ENCODE measurements at regions not wholly inside any gene's neighbourhood (a gene's known extent, or its start where the extent isn't known, plus 50 kb on each side); places are given as distances from the start of the nearest gene placed in this dataset.
A peak's percentile ranks its signal among the peaks of the same experiment; 100 is the strongest.

DNA sequence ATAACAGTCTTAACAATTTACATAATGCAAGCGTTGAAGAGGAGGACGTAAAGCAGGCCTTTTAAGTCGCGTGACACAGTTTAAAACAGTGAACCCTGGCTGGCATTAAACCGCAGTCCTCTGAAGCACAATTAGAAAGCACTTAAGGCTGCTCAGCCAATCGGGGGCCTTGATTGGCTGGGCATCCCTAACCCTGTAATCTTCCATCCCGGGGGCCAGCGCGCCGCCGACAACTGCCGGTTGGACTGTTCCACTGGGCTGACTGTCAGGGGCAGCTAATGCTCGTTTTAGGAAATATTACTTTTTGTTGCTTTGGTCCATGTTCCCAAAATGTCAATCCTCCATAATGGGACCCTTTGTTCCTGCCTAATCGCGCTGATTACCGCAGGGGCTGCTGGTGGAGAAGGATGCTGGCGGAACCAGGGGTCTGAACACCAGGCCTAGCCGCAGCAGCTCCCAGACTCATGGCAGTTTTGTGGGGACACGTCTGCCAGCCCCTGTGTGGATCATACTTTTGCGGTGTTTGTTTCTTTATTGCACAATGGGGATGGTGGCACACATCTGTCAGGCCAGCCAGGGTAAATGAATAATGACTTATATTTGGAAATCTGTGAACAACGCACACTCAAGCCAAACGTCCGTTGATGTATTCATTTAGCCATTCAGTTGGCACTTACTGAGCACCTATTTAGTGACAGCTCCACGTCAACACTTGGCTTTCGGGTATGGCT is 127.1 kb upstream of the SPACA7 start:
- no peak overlapping the region for H3K4me3 Mint-ChIP-seq
- H3K27me3 ChIP-seq (ENCODE audit: control insufficient read depth in 1 of 2, insufficient read depth in 2 of 2, low read length in 2 of 2): peaks cover 0 to 5% of the 10 kb centered on the region in 2 experiments
- DNase-seq (peak in 1 of 14 experiments; percentile 1), ATAC-seq (ENCODE audit: poor library complexity) (no peak)
- intact Hi-C loops (cut with DNase I, micrococcal nuclease): no loop called here
- H3K4me3 ChIP-seq (ENCODE audit: low read length): no peak overlapping the region
- H3K27ac Mint-ChIP-seq: no peak overlapping the region
- no peaks in the 10 kb centered on the region for H3K4me1 Mint-ChIP-seq (ENCODE audit: low read depth)
- ChIA-PET CTCF (no interaction called here), POLR2A (no interaction called here)
- H3K4me1 ChIP-seq (ENCODE audit: insufficient read depth, low read length): no peaks in the 10 kb centered on the region
- no peaks in the 10 kb centered on the region for H3K36me3 ChIP-seq (ENCODE audit: insufficient read depth, low read length)
- no peak overlapping the region for H3K27ac ChIP-seq (ENCODE audit: low read depth in 1 of 2, low read length in 2 of 2)
- H3K27me3 Mint-ChIP-seq: peaks cover 6% of the 10 kb centered on the region
- TF ChIP-seq, protein P1, sequence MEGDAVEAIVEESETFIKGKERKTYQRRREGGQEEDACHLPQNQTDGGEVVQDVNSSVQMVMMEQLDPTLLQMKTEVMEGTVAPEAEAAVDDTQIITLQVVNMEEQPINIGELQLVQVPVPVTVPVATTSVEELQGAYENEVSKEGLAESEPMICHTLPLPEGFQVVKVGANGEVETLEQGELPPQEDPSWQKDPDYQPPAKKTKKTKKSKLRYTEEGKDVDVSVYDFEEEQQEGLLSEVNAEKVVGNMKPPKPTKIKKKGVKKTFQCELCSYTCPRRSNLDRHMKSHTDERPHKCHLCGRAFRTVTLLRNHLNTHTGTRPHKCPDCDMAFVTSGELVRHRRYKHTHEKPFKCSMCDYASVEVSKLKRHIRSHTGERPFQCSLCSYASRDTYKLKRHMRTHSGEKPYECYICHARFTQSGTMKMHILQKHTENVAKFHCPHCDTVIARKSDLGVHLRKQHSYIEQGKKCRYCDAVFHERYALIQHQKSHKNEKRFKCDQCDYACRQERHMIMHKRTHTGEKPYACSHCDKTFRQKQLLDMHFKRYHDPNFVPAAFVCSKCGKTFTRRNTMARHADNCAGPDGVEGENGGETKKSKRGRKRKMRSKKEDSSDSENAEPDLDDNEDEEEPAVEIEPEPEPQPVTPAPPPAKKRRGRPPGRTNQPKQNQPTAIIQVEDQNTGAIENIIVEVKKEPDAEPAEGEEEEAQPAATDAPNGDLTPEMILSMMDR (IDR thresholded peaks at IDR 0.05): no peak
- no peaks in the 10 kb centered on the region for H3K36me3 Mint-ChIP-seq (ENCODE audit: low read depth)
- H3K9me3 Mint-ChIP-seq: no peaks in the 10 kb centered on the region
- H3K9me3 ChIP-seq (ENCODE audit: control insufficient read depth in 1 of 2, insufficient read depth in 1 of 2, low read length in 2 of 2): peaks cover 0 to 57% of the 10 kb centered on the region in 2 experiments

DNA sequence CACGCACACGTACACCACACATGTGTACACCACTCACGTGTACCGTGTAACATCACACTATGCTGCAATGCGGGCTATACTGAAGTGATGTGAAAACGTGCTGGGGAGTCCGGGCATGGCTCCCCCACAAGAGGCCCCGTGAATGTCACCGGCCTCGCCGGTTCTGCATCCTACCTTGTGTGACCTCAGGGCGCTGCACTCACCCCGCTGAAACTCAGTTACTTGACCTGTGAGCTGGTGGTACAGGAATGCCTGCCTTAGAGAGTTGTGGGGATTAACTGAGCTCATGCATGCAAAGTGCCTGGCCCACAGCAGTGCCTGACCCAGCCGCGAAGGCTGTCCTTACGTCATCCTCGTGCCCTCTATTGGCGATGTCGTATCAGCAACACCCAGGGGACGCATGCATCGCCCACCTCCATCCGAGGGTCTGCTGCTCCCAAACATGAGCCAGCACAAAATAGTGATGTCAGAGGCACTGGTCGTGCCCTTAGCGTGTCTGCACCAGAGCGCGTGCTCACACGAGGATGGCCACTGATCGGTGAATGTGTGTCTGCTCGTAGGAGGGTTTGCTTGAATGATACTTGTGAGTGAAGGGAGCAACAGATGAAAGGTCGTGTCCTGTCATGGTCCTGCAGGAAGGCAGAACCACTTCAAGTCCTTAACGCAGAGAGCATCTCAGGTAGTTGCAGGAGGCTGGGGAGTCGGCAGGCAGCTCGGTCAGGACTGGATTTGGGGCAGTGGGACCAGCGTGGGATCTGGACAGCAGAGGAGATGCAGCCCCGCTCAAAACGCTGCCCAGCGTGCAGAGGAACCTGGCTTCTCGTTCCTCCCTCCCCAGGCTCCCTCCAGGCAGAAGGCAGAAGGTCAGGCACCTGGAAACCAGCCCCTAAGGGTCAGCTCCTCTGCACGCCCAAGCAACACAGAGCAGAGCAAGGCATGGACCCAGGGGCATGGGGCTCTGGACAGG is 126.2 kb upstream of the SPACA7 start:
- H3K9me3 ChIP-seq (ENCODE audit: control insufficient read depth in 1 of 2, insufficient read depth in 1 of 2, low read length in 2 of 2): peaks cover 0 to 59% of the 10 kb centered on the region in 2 experiments
- POLR2A ChIA-PET: no interaction called here
- no peaks in the 10 kb centered on the region for H3K9me3 Mint-ChIP-seq
- H3K4me1 Mint-ChIP-seq (ENCODE audit: low read depth): no peaks in the 10 kb centered on the region
- TF ChIP-seq, protein P1 (IDR thresholded peaks at IDR 0.05): no peak
- no peaks in the 10 kb centered on the region for H3K4me1 ChIP-seq (ENCODE audit: insufficient read depth, low read length)
- intact Hi-C loops (cut with DNase I, micrococcal nuclease): no loop called here
- CTCF ChIA-PET: no interaction called here
- H3K27me3 ChIP-seq (ENCODE audit: control insufficient read depth in 1 of 2, insufficient read depth in 2 of 2, low read length in 2 of 2): peaks cover 0 to 5% of the 10 kb centered on the region in 2 experiments
- H3K27ac ChIP-seq (ENCODE audit: low read depth in 1 of 2, low read length in 2 of 2): no peak overlapping the region
- no peaks in the 10 kb centered on the region for H3K36me3 ChIP-seq (ENCODE audit: insufficient read depth, low read length)
- H3K4me3 ChIP-seq (ENCODE audit: low read length): no peak overlapping the region
- H3K27ac Mint-ChIP-seq: no peak overlapping the region
- ATAC-seq (ENCODE audit: poor library complexity) (no peak), DNase-seq (peak in 1 of 14 experiments; percentile 4)
- H3K27me3 Mint-ChIP-seq: peaks cover 11% of the 10 kb centered on the region
- H3K36me3 Mint-ChIP-seq (ENCODE audit: low read depth): no peaks in the 10 kb centered on the region
- no peak overlapping the region for H3K4me3 Mint-ChIP-seq

DNA sequence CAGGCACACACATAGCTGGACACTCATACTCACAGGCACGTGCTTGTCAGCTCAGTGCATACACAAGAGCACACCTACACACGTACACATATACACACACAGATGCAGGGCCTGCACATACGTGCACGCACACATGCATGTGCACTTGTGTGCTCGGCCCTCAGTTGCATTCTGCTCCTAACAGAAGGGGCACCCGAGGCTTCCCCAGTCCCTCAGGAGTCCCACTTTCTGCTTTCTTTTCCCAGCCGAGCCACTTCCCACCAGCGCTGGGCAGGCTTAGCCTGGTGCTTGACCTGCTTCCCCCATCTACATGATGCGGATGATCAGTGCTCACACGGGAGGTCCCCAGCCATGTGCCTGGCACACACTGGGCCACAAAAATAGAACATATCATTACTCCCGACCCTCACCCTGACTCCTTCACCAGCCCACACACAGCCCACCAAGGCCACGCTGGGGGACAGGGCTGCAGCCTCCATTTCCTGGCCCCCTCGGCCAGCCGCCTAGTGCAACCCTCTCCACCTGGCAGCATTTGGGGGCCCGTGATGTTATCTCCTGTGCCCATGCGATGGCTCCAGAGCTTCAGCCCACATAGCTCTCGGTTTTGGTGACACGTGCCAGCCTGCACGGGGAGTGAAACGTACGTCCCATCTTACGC is 125.2 kb upstream of the SPACA7 start:
- no peaks in the 10 kb centered on the region for H3K36me3 Mint-ChIP-seq (ENCODE audit: low read depth)
- ChIA-PET CTCF (no interaction called here), POLR2A (no interaction called here)
- H3K27me3 ChIP-seq (ENCODE audit: control insufficient read depth in 1 of 2, insufficient read depth in 2 of 2, low read length in 2 of 2): peaks cover 0 to 5% of the 10 kb centered on the region in 2 experiments
- peaks cover 15% of the 10 kb centered on the region for H3K27me3 Mint-ChIP-seq
- H3K27ac Mint-ChIP-seq: no peak overlapping the region
- ATAC-seq (ENCODE audit: poor library complexity) (no peak), DNase-seq (peak in 1 of 14 experiments; percentile 2)
- intact Hi-C loops (cut with DNase I, micrococcal nuclease): no loop called here
- no peak overlapping the region for H3K27ac ChIP-seq (ENCODE audit: low read depth in 1 of 2, low read length in 2 of 2)
- no peaks in the 10 kb centered on the region for H3K4me1 Mint-ChIP-seq (ENCODE audit: low read depth)
- TF ChIP-seq, protein P1 (IDR thresholded peaks at IDR 0.05): no peak
- no peak overlapping the region for H3K4me3 ChIP-seq (ENCODE audit: low read length)
- no peak overlapping the region for H3K4me3 Mint-ChIP-seq
- H3K4me1 ChIP-seq (ENCODE audit: insufficient read depth, low read length): no peaks in the 10 kb centered on the region
- H3K9me3 ChIP-seq (ENCODE audit: control insufficient read depth in 1 of 2, insufficient read depth in 1 of 2, low read length in 2 of 2): peaks cover 0 to 62% of the 10 kb centered on the region in 2 experiments
- no peaks in the 10 kb centered on the region for H3K36me3 ChIP-seq (ENCODE audit: insufficient read depth, low read length)
- no peaks in the 10 kb centered on the region for H3K9me3 Mint-ChIP-seq

All from CD4-positive, alpha-beta T cell (primary cell).